Keratinocyte (primary cell): ENCODE measurements at regions not wholly inside any gene's neighbourhood (a gene's known extent, or its start where the extent isn't known, plus 50 kb on each side); places are given as distances from the start of the nearest gene placed in this dataset.

Source experiments
- DNase-seq: peaks from one replicate; pipeline ENCODE4 v3.0.0-alpha.2; 2011; ENCODE audit warnings: low read depth, missing footprints, low spot score
- FAIRE-seq: peaks from 2 replicates; lab custom pipeline; 2011; peaks lifted over from hg19 to GRCh38; lab: Jason Lieb, UNC
- H2AFZ ChIP-seq: 2 replicates; pipeline ENCODE4 v1.6.0; 2012; ENCODE audit warnings: low read length, control low read depth, inconsistent platforms; ENCODE audit not compliant: control insufficient read depth
- H3K27ac ChIP-seq: 2 replicates; pipeline ENCODE4 v1.5.1; 2011; ENCODE audit warnings: low read length; ENCODE audit not compliant: control insufficient read depth, insufficient read depth
- H3K27me3 ChIP-seq: 3 replicates; pipeline ENCODE4 v1.6.0; 2011; ENCODE audit warnings: low read length; ENCODE audit not compliant: control insufficient read depth, insufficient read depth; ENCODE audit errors: extremely low read depth
- H3K36me3 ChIP-seq, 2 experiments: 2 replicates in 1 of 2; 3 replicates in 1 of 2; pipeline ENCODE4 v1.5.1; 2011; ENCODE audit warnings: low read length in 2 of 2, mild to moderate bottlenecking in 1 of 2; ENCODE audit not compliant: control insufficient read depth in 2 of 2, insufficient read depth in 2 of 2; ENCODE audit errors: extremely low read depth in 1 of 2
- H3K4me1 ChIP-seq: 3 replicates; pipeline ENCODE4 v1.5.1; 2011; ENCODE audit warnings: low read length; ENCODE audit not compliant: control insufficient read depth, insufficient read depth; ENCODE audit errors: extremely low read depth
- H3K4me2 ChIP-seq: 3 replicates; pipeline ENCODE4 v1.6.0; 2011; ENCODE audit warnings: low read depth, low read length; ENCODE audit not compliant: control insufficient read depth, insufficient read depth; ENCODE audit errors: extremely low read depth
- H3K4me3 ChIP-seq, 3 experiments: fragments of 200-600 bp in 1 of 3; sonication (generic) in 1 of 3; 2 replicates in 2 of 3; 3 replicates in 1 of 3; pipeline ENCODE4 v1.5.1; 2011 to 2016; ENCODE audit warnings: low read length in 3 of 3, mild to moderate bottlenecking in 3 of 3, control low read depth in 2 of 3, inconsistent platforms in 1 of 3, low read depth in 1 of 3, mixed read lengths in 1 of 3, mixed run types in 1 of 3, moderate library complexity in 1 of 3; ENCODE audit not compliant: control insufficient read depth in 2 of 3, insufficient read depth in 2 of 3; ENCODE audit errors: extremely low read depth in 1 of 3
- H3K79me2 ChIP-seq: 2 replicates; pipeline ENCODE4 v1.6.0; 2012; ENCODE audit warnings: low read length; ENCODE audit not compliant: control insufficient read depth, insufficient read depth
- H3K9ac ChIP-seq: 3 replicates; pipeline ENCODE4 v1.6.0; 2011; ENCODE audit warnings: low read length; ENCODE audit not compliant: control insufficient read depth, insufficient read depth; ENCODE audit errors: extremely low read depth
- H3K9me1 ChIP-seq: 3 replicates; pipeline ENCODE4 v1.6.0; 2011; ENCODE audit warnings: low read length; ENCODE audit not compliant: control insufficient read depth, insufficient read depth; ENCODE audit errors: extremely low read depth
- H3K9me3 ChIP-seq: 2 replicates; pipeline ENCODE4 v1.5.1; 2012; ENCODE audit warnings: low read depth, low read length; ENCODE audit not compliant: control insufficient read depth
- H4K20me1 ChIP-seq: 3 replicates; pipeline ENCODE4 v1.6.0; 2011; ENCODE audit warnings: low read length; ENCODE audit not compliant: control insufficient read depth, insufficient read depth; ENCODE audit errors: extremely low read depth
- CTCF ChIP-seq, 3 experiments: IDR thresholded peaks in 1 of 3; conservative IDR thresholded peaks in 1 of 3; optimal IDR thresholded peaks in 1 of 3; 2 replicates in 2 of 3; 3 replicates in 1 of 3; pipeline versions ENCODE3 to v1.5.1; 2011; ENCODE audit warnings: low read length in 3 of 3, mild to moderate bottlenecking in 3 of 3, moderate library complexity in 2 of 3, control low read depth in 1 of 3, inconsistent platforms in 1 of 3; ENCODE audit not compliant: insufficient read depth in 2 of 3; ENCODE audit errors: extremely low read depth in 1 of 3
- EZH2 ChIP-seq: IDR thresholded peaks from one replicate; pipeline ENCODE4 v1.6.1; 2012; ENCODE audit warnings: inconsistent platforms, mild to moderate bottlenecking, low read length, moderate library complexity
- dilution Hi-C: fragments of 300-500 bp; cut with MboI; formaldehyde crosslinking; loops from one replicate; pipeline ENCODE4 v1.7.0; 2020; ENCODE audit warnings: low sequenced_read_pairs; ENCODE audit not compliant: extremely low pct_ligation_motif_present

- dilution Hi-C loops, result no loop called here
- Histone ChIP-seq H3K9me1 (no peaks in the 10 kb centered on the region), H3K79me2 (no peaks in the 10 kb centered on the region), H3K27ac (no peak overlapping the region), H3K9me3 (no peaks in the 10 kb centered on the region), H3K9ac (no peak overlapping the region), H4K20me1 (no peaks in the 10 kb centered on the region), H2AFZ (no peak overlapping the region), H3K27me3 (peaks cover 18% of the 10 kb centered on the region), H3K4me1 (no peaks in the 10 kb centered on the region), H3K4me2 (no peak overlapping the region), H3K36me3 (no peaks in the 10 kb centered on the region), H3K4me3 (no peak overlapping the region)
- TF ChIP-seq CTCF (optimal IDR thresholded peaks at IDR 0.05 in 1 of 3, IDR thresholded peaks at IDR 0.05 in 1 of 3, conservative IDR thresholded peaks at IDR 0.05 in 1 of 3; ENCODE audit: extremely low read depth in 1 of 3, insufficient read depth in 2 of 3, low read length in 3 of 3) (no peak), EZH2 (no peak)
- no peak for FAIRE-seq
- DNase-seq, result no peak
Observed at GRCh38 chr3:72086743-72087087, 301.8 kb upstream of the PROK2 start.

GRCh38 chr3:72086042-72086742 is 301.2 kb upstream of the PROK2 start:
- no peak overlapping the region for H3K9ac ChIP-seq
- no peak overlapping the region for H3K27ac ChIP-seq
- H3K79me2 ChIP-seq, result no peaks in the 10 kb centered on the region
- no peaks in the 10 kb centered on the region for H3K36me3 ChIP-seq
- H3K4me1 ChIP-seq, result no peaks in the 10 kb centered on the region
- no peak overlapping the region for H3K4me2 ChIP-seq
- peaks cover 17% of the 10 kb centered on the region for H3K27me3 ChIP-seq
- no peaks in the 10 kb centered on the region for H3K9me3 ChIP-seq
- no peak for TF ChIP-seq EZH2
- TF ChIP-seq CTCF (optimal IDR thresholded peaks at IDR 0.05 in 1 of 3, IDR thresholded peaks at IDR 0.05 in 1 of 3, conservative IDR thresholded peaks at IDR 0.05 in 1 of 3; ENCODE audit: extremely low read depth in 1 of 3, insufficient read depth in 2 of 3, low read length in 3 of 3), result no peak
- H3K4me3 ChIP-seq, result no peak overlapping the region
- no peaks in the 10 kb centered on the region for H4K20me1 ChIP-seq
- dilution Hi-C loops, result no loop called here
- H2AFZ ChIP-seq, result no peak overlapping the region
- no peaks in the 10 kb centered on the region for H3K9me1 ChIP-seq
- FAIRE-seq (no peak), DNase-seq (no peak)
